ENCODE measurements at regions not wholly inside any gene's neighbourhood (a gene's known extent, or its start where the extent isn't known, plus 50 kb on each side); places are given as distances from the start of the nearest gene placed in this dataset.
"Not testable (repeated sequence)": the region's sequence is repeated elsewhere in the genome, so short reads cannot be mapped to it uniquely, and the experiment has no call there.

DNA sequence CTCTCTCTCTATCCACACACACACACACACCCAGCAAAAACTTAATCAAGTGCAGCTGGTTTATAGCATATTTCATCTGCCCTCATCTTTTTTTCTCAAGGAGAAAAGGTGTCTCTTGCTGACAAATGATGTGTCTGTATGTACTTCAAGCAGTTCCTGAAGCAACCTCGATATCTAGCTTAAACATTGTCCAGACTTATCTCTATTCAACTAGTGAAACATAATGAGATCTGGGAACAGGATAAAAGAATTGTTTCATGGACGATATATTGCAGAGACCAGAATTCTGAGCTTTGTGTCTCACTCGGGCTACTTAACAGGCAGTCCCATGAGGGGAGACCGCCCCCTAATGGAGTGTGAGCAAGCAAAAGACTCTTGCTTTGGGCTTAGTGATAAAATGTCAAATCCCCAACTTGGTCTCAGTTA lies 929.2 kb upstream of the SOX11 start:
- DNase-seq = peak; percentile 7

DNA sequence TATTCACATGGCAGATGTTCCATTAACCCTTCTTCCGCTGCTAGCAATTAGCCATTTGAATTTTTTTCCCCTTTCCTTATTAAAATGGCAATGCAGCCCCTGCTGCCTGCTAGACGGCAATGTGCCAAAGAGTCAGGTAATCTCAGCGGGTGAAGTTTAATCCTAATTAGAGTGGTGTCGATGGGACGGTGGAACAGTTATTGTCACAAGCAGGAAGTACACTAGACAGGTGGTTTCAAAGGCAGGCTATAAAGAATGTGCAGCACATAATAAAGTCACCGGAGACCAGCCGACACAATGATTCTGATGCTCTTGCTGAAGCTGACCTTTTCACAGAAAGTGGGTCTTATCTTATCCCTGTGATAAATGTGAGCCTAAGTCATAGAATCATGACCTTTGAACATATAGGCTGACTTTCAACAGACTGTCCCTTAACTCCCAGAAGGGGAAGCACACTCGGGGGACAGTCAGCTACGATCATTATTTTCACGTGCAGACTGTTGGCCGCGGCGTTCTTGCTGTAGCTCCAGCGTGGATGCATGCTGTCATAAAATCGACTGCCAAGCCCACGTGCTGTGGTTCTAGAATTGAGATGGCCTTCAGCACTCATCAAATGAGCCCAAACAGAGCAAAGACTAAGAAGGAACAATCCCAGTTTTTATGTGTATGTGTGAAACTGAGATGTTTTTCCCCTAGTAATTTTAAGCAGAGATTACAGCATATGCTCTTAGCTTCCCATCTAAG lies 926.2 kb upstream of the SOX11 start:
- DNase-seq = no peak

DNA sequence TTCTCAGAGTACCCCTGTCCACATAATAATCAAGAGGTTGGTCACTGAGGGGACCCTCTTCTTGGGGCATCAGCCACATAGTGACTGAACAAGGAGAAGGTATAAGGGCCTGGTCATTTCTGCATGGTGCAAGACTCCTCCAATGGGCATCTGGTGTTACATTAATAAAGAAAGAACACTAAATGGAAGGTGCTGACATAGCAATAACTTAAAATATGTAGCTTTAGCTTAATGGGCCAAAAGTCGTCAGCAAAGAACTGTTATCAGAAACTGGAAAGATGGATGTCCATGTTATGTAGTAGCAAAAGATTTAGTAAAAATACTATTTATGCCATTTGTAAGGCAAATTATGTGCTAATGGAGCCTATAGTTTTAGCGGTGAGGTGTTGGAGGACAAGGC lies 916.5 kb upstream of the SOX11 start:
- DNase-seq = no peak

DNA sequence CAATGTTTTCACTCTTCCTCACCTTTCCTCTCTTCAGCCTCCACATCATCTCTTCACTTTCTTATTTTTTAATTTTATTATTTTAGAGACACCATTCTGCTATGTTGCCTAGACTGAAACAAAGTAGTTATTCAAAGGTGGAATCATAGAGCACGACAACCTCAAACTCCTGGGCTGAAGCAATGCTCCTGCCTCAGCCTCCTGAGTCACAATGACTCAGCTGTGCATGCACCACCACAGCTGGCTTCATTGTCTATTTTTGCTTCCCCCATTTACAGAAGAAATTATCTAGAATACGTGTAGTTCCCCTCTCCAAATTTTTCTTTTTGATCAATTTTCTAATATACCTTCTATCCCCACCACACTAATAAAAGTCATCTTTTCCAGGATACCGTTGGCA lies 911.5 kb upstream of the SOX11 start:
- no peak for DNase-seq

DNA sequence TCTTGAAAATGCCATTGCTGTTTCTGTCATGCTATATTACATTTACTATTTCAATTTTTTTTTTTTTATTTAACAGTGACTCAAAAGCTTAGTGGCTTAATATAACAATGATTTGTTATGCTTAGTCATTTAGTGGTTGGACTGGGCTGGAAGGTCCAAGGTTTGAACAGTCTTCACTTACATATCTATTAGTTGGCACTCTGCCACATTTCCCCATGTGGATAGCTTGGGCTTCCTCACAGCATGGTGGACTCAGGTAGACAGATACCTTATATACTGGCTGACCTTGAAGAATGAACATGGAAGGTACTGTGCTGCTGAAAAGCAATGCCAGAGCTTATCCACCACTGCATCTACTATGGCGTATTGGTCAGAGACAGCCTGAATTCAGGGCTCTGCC lies 909.5 kb upstream of the SOX11 start:
- DNase-seq = no peak

DNA sequence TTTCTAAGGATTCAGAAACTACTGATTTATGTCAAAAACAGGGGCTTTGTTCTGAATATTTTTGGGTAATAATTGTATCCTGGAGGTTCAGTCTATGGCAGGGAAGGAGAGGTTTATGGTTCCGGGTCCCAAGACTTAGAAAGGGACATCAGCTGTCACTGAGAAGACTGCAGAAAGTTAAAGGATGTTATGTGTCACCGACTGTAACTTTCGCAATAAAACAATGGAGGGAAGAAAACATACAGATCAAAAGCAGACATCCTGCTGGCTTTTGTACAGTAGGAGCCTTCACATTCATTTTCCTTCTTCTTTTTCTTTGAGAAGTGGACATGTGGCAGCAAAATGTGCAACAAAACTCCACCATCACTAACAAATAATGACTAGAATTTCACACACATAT lies 900.7 kb upstream of the SOX11 start:
- DNase-seq = no peak

DNA sequence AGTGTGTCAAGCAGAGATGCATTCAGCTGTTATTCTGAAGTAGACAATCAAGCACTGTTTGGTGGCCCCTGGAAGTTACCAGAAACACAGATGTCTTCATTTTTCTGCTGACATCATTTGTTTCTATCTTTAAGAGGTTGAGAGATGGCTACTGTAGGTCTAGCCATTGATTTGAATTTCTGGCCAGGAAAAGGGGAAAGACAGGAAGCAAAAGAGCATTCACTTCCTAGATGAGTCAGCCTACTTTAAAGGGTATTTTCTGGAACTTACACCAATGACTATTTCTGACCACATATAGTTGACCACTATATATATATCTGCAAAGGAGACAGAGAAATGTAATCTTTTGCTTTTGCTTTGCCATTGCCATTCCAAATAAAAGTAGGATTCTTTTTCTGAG lies 900.1 kb upstream of the SOX11 start:
- no peak for DNase-seq

DNA sequence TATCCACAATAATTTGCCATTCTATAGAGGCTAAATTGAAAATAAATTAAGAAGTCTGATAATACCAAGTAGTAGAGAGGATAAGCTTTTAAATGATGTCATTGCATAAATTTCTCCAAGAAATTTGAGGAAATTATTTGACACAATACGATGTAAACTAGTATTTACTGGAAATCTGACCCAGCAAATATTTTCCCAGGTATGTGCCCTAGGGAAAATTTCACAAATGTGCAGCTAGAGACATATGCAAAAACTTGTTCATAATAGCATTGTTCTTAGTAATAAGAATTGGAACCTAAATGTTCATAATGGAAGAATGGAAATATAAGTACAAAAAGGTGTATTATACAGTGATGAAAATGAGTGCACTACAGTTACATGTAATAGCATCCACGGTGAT lies 888.8 kb upstream of the SOX11 start:
- no peak for DNase-seq

DNA sequence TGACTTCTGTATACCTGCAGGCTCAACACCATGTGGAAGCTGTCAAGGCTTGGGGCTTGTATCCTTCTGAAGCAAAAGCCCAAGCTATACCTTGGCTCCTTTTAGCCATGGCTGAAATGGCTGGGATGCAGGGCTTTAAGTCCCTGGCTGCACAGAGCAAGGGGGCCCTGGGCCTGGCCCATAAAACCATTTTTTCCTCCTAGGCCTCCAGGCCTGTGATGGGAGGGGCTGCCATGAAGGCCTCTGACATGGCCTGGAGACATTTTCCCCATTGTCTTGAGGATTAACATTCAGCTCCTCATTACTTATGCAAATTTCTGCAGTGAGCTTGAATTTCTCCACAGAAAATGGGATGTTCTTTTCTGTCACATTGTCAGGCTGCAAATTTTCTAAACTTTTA lies 878.0 kb upstream of the SOX11 start:
- not testable (repeated sequence) for DNase-seq

DNA sequence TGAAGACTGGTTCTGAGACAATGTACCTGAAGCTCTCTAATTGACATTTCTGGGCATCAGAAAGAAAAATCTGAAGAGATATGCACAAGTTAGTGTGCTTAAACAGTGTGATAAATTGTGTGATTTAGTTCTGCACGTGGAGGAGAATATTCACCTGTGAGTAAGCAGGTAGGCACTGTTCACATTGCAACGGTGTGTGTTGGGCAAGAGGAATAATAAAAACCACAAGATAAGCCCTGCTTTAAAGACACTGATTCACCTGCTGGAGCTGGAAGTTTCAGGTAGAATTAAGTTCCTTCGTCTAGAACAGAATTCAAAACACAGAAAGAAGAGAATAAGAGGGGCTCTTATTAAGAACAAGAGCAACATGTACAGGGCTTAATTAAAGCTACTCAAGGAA lies 864.3 kb upstream of the SOX11 start:
- no peak for DNase-seq

DNA sequence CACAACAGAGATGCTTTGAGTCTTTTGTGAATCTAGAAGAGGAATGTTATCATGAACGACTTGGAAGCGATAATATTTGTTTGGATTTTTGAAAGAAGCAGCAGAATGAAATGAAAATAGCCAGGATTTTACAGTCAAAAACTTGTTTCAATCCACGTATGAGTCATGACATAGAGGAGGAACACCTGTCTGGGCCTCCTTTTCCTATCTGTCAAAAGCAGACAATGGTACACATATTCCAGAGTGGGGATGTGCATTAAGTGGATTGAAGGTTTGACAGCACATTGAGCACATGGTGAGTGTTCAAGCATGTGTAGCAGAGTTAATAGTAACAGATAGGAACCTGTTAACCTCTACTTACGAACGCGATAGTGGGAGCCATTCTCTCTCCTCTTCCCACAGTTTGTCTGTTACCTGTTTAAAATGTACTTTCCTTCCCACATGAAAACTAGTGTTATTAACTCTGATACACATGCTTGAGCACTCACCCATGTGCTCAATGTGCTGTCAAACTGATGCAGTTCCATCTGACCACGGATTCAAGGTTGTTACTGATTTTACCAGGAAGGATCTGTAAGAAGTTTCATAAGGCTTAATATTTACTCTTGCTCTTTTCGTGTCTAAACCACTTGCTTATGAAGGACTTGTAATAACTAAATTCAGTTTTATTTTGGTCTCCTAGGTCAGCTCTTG lies 863.4 kb upstream of the SOX11 start:
- no peak for DNase-seq

DNA sequence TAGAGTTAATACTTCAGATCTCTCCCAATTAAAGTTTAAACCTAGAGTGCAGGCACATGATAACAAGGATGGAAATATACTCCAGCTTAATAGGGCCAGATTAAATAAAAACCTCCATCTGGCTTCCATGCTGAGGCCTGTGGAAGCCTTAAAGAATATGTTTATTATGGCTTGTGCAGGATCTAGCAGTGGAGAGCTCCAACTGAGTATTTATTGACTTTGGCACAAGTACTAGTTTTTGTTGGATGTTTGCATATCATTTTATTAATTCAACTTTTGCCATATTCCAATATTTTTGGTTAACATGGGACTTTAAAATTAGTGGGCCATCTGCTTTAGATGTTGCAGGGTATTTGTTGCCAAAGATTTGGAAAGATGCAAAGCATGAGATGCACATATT lies 860.4 kb upstream of the SOX11 start:
- no peak for DNase-seq

DNA sequence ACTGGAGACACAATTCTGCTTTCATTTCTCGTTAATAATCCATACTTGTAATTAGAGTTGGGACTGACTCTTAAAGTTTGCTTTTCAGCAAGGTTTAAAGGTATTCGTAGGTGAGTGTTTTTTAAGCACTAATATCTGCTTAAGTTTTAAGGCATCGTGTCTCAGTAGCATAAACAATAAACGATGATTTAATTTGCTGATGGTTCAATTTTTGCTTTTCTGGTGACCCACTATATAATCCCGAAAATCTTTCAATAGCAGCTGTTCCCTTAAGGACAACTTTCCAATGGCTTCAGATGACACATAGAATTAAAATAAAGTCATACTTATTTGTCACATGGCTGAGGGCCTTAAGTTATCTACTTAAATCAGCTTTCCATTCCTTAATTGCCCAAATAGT lies 859.5 kb upstream of the SOX11 start:
- DNase-seq = no peak

DNA sequence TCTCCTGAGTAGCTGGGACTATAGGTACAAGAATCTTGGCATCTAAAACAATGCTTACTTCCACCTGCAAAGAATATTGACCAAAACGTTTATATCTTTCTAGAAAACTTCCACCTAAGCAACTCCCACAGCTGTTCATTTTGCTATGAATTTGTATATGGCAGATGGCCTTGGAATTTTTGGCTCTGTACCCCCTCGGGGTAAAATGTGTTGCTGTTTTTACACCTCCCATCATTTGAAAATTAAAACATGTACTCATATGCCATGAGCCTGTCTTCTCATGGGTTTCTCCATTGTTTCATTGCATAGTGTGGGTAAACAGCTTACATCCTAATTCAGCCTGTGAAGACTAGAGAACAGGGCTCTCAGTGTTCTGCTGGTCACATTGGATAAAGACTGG lies 853.6 kb upstream of the SOX11 start:
- no peak for DNase-seq

DNA sequence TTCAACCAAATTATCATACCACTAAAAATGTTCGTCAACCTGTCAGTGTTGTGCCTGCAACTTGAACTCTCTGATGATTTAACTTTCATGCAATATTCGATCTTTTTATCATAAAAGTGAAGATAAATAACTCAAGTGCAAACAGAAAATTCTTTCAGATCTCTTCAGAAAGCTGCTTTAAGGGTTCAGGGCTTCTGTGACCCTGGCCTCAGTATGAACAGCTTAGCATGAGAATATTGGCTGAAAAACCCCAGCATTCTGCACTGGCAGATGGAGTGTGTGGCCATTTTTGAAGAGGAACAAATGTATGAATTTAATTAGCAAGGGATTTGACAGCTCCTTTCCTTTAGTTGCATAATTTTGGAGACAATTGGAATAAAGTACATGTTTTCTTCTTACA lies 851.4 kb upstream of the SOX11 start:
- DNase-seq = no peak

DNA sequence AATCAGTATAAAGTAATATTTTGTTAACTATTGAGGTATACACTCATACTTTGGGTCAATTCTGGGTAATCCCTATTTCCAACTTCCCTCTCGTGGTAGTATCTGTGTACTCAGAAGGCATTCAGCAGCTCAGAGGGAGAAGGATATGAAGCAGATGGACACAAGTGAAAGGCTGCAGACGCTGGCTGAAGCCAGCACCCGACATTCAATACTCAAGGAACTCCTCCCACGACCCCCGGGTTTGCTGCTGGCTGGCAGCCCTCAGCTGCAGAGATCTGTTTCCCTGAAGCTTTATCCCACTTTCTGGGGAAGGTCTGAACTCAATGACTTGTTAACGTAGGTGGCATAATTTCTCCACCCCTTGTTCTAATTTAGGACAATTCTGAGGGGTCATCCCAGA lies 847.3 kb upstream of the SOX11 start:
- no peak for DNase-seq

DNA sequence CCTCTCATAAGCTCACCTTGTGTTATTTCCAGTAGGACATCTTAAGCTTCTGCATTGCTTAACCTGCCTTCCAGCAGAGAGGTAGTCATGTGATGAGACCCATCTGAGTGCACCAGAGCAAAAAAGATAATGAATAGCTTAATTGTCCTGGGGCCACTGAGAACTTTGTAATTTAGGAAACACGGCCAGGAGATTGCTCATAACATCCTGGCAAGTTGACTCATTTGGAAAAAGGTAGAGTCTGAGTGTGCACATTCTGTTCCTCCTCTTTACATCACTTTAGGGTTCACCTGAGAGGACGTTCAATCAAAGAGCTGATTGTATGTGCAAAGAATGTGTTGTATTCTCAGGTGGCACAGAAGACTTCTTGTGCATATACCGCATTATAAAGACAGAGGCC lies 830.2 kb upstream of the SOX11 start:
- DNase-seq = no peak

DNA sequence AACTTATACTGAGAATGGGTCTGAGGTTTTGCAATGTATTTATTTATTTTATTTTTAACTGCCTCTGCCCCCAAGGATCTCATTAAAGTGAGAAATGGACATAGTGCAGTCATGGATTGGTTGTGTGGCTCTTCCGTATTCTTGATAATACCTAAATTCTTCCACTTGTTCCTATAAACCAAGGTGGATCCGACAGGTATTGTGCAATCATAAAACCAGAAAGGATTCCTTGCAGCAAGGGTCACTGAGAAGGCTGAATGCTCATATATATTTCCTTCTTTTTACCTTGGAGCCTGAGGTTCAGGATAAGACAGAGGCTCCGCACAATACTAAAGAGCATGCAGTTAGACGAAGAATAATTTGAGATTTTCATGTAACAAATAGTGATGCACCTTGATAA lies 826.0 kb upstream of the SOX11 start:
- DNase-seq = no peak

DNA sequence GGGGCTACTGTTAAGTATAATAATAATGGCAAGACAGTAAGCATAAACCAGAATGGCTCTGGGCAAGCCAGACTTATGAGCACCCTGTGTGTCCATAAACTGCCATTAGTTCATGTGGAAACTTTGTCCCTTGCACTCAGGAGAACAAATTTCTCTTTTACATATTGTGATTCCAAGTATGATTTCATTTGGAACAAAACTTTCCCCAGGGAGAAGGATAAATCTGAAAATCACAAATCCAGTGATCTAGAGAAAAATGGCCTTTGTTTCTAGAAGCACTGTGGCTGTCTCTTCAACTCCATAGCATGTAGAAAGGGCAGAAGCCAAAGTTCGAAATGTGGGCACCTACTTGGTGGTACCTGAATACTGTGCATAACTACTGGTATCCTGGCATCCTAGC lies 823.7 kb upstream of the SOX11 start:
- DNase-seq = no peak

DNA sequence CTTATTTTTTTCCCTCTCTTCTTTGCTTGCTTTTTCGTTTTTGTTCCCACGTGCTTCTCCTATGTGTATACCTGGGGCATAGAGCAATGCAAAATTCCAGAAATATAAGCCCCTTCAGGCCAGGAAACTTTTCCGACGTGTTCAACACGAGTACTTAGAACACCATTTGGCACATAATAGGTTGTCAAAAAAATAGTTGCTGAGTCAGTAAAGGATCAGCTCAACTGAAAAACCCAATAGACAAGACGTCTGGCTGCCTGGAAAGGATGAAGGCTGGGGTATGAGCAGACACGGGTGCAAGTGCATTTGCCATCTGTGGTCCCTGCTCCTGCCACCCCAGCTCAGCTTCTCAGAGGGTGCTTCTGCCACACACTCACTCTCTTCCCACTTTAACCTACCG lies 823.0 kb upstream of the SOX11 start:
- DNase-seq = no peak

DNA sequence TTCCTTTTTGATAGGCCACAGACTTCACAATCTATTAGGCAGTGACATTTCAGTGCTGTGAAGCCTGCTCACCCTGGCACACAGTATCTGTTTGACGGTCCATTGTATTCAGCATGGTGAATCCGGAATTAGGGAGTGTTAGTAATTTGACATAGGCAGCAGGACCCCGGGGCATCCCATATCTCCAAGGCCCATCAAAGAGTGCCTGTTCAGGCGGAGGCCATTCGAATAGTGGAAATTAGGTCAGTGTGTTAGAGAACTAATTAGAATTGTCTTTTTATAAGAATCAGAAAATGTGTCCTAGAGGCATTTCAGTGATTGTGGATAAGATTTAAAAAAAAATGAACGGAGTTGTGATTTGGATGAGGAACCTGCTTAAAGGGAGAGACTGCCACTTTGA lies 818.8 kb upstream of the SOX11 start:
- DNase-seq = no peak

DNA sequence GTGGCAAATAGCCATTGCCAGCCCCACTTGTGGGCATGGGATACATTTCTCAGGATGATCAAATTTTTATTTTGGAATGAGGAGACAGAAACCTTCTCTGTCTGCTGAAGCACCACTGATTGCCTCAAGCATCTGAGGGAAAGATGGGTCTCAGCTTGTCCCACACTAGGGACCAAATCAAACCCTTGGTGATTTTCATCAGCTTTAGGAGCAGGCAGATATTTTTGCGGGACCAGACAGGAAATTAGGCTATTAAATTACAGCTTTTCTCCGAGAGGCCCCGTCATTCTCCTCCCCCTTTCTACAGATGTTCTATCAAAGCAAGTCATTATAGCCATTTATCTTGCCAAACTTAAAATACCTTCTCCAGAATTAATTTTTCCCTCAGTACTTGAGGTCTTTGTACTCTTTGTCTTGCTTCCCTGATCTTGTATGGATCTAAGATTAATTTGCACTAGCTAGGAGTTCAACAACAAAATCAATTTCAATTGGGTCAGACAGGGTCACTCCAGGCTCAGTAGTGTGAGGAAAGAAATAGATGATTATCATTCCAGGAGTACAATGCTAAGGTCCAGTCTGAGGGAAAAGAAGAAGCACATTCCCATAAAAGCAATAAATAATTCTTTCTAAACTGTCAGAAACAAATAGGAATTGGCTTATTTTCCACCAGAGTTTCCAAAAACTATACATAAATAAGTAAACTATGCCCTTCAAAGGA lies 818.1 kb upstream of the SOX11 start:
- DNase-seq = no peak

DNA sequence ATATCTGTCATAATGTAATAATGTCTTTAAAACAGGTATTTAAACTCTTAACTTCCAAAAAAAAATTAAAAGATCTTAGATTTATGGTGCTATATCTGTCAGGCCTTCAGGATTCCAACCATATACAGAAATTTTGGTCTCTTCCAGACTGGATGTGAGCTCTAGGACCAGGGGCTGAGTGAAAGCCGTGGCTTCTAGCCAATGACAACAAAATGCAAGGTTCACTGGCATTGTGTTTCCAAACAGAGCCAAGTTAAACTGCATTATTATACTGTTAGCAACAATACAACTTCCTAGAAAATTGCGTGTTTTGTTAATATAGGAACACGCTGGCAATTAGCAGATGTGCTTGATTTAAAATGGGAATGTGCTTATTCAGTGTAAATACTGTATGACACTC lies 809.8 kb upstream of the SOX11 start:
- DNase-seq = no peak

DNA sequence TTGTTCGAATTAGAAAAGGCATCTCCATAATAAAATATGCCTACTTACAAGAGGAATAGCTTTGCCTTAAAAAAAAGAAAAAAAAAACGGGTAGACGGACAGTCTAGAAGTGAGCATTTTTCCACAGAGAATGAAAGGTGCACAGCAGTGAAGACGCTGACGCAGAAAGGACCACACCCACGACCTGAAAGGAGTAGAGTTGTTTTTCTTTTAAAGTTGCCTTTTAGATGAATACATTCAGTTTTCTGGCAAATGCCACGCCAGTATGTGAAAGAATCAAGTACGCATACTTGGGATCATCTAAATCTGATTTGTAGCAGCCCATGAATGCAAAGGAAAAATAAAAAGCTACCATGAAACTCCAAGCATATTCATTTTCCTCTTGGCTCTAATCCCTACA lies 809.2 kb upstream of the SOX11 start:
- DNase-seq = no peak
